ENCODE measurements at regions not wholly inside any gene's neighbourhood (a gene's known extent, or its start where the extent isn't known, plus 50 kb on each side); places are given as distances from the start of the nearest gene placed in this dataset.
"Not testable (repeated sequence)": the region's sequence is repeated elsewhere in the genome, so short reads cannot be mapped to it uniquely, and the experiment has no call there.

DNA sequence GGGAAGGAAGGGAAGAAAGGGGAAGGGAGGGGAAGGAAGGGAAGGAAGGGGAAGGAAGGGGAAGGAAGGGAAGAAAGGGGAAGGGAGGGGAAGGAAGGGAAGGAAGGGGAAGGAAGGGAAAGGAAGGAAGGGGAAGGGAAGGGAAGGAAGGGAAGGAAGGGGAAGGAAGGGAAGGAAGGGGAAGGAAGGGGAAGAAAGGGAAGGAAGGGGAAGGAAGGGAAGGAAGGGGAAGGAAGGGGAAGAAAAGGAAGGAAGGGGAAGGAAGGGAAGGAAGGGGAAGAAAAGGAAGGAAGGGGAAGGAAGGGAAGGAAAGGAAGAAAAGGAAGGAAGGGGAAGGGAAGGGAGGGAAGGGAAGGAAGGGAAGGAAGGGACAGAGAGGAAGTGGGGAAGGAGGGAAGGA is 295.7 kb upstream of the PCDH18 start:
- TF ChIP-seq, protein P1, sequence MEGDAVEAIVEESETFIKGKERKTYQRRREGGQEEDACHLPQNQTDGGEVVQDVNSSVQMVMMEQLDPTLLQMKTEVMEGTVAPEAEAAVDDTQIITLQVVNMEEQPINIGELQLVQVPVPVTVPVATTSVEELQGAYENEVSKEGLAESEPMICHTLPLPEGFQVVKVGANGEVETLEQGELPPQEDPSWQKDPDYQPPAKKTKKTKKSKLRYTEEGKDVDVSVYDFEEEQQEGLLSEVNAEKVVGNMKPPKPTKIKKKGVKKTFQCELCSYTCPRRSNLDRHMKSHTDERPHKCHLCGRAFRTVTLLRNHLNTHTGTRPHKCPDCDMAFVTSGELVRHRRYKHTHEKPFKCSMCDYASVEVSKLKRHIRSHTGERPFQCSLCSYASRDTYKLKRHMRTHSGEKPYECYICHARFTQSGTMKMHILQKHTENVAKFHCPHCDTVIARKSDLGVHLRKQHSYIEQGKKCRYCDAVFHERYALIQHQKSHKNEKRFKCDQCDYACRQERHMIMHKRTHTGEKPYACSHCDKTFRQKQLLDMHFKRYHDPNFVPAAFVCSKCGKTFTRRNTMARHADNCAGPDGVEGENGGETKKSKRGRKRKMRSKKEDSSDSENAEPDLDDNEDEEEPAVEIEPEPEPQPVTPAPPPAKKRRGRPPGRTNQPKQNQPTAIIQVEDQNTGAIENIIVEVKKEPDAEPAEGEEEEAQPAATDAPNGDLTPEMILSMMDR (IDR thresholded peaks at IDR 0.05; ENCODE audit: insufficient read depth, low read length): not testable (repeated sequence)
- not testable (repeated sequence) for TF ChIP-seq GABPA (IDR thresholded peaks at IDR 0.05; ENCODE audit: low read depth); POLR2AphosphoS5 (IDR thresholded peaks at IDR 0.05; ENCODE audit: low read depth); SPI1 (IDR thresholded peaks at IDR 0.05; ENCODE audit: borderline replicate concordance, low read depth)
- TF ChIP-seq, protein P2, sequence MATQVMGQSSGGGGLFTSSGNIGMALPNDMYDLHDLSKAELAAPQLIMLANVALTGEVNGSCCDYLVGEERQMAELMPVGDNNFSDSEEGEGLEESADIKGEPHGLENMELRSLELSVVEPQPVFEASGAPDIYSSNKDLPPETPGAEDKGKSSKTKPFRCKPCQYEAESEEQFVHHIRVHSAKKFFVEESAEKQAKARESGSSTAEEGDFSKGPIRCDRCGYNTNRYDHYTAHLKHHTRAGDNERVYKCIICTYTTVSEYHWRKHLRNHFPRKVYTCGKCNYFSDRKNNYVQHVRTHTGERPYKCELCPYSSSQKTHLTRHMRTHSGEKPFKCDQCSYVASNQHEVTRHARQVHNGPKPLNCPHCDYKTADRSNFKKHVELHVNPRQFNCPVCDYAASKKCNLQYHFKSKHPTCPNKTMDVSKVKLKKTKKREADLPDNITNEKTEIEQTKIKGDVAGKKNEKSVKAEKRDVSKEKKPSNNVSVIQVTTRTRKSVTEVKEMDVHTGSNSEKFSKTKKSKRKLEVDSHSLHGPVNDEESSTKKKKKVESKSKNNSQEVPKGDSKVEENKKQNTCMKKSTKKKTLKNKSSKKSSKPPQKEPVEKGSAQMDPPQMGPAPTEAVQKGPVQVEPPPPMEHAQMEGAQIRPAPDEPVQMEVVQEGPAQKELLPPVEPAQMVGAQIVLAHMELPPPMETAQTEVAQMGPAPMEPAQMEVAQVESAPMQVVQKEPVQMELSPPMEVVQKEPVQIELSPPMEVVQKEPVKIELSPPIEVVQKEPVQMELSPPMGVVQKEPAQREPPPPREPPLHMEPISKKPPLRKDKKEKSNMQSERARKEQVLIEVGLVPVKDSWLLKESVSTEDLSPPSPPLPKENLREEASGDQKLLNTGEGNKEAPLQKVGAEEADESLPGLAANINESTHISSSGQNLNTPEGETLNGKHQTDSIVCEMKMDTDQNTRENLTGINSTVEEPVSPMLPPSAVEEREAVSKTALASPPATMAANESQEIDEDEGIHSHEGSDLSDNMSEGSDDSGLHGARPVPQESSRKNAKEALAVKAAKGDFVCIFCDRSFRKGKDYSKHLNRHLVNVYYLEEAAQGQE (IDR thresholded peaks at IDR 0.05; ENCODE audit: insufficient replicate concordance, low read depth): not testable (repeated sequence)
